IPS-20b (cell line): ENCODE measurements at regions not wholly inside any gene's neighbourhood (a gene's known extent, or its start where the extent isn't known, plus 50 kb on each side); places are given as distances from the start of the nearest gene placed in this dataset.

Experiments
- H3K27ac ChIP-seq: one replicate; pipeline ENCODE4 v1.5.1; 2013; ENCODE audit warnings: low read length
- H3K27me3 ChIP-seq: 2 replicates; pipeline ENCODE4 v1.6.1; 2013; ENCODE audit warnings: mild to moderate bottlenecking, low read length, inconsistent platforms; ENCODE audit not compliant: insufficient read depth
- H3K36me3 ChIP-seq: 2 replicates; pipeline ENCODE4 v1.6.1; 2013; ENCODE audit warnings: low read depth, mild to moderate bottlenecking, inconsistent platforms, low read length, moderate library complexity; ENCODE audit not compliant: insufficient read depth
- H3K4me1 ChIP-seq: 2 replicates; pipeline ENCODE4 v1.6.1; 2013; ENCODE audit warnings: mild to moderate bottlenecking, control low read depth, inconsistent platforms, low read length, moderate library complexity; ENCODE audit not compliant: insufficient read depth
- H3K4me3 ChIP-seq: 2 replicates; pipeline ENCODE4 v1.5.1; 2013; ENCODE audit warnings: mild to moderate bottlenecking, low read length, inconsistent platforms
- H3K9ac ChIP-seq: 2 replicates; pipeline ENCODE4 v1.6.1; 2013; ENCODE audit warnings: low read depth, mild to moderate bottlenecking, inconsistent platforms, low read length, moderate library complexity
- H3K9me3 ChIP-seq: 2 replicates; pipeline ENCODE4 v1.6.1; 2013; ENCODE audit warnings: mild to moderate bottlenecking, low read depth, low read length, inconsistent platforms; ENCODE audit not compliant: insufficient read depth

- Histone ChIP-seq H3K4me3 (no peak overlapping the region), H3K9ac (no peak overlapping the region), H3K9me3 (peaks cover 17% of the 10 kb centered on the region; the same call in 1 of the 2 replicates), H3K4me1 (no peaks in the 10 kb centered on the region), H3K27ac (no peak overlapping the region), H3K36me3 (peaks cover 10% of the 10 kb centered on the region; the same call in 1 of the 2 replicates), H3K27me3 (no peaks in the 10 kb centered on the region)
Measured at GRCh38 chr11:70494559-70495350, 96.4 kb downstream of the CTTN start.

- Histone ChIP-seq H3K4me1 (no peaks in the 10 kb centered on the region; the same call in 1 of the 2 replicates), H3K27me3 (no peaks in the 10 kb centered on the region), H3K4me3 (no peak overlapping the region), H3K9me3 (peaks cover 15% of the 10 kb centered on the region; the same call in 1 of the 2 replicates), H3K9ac (no peak overlapping the region), H3K27ac (no peak overlapping the region), H3K36me3 (peaks cover 10% of the 10 kb centered on the region; the same call in 1 of the 2 replicates)
Measured at GRCh38 chr11:70495351-70496310, 97.3 kb downstream of the CTTN start.

- peaks cover under 1% of the 10 kb centered on the region; the same call in 1 of the 2 replicates for H3K36me3 ChIP-seq
- H3K9me3 ChIP-seq = peaks cover 3% of the 10 kb centered on the region; the same call in 1 of the 2 replicates
Measured at GRCh38 chr11:70496591-70497535, 98.5 kb downstream of the CTTN start.

GRCh38 chr11:70497536-70498075 lies 99.3 kb downstream of the CTTN start:
- Histone ChIP-seq H3K36me3 (no peaks in the 10 kb centered on the region), H3K4me3 (no peak overlapping the region), H3K27ac (no peak overlapping the region), H3K9me3 (no peaks in the 10 kb centered on the region), H3K9ac (no peak overlapping the region), H3K4me1 (no peaks in the 10 kb centered on the region; the same call in 1 of the 2 replicates), H3K27me3 (no peaks in the 10 kb centered on the region)

More at GRCh38 chr11:70496591-70497535, 98.5 kb downstream of the CTTN start:
- Histone ChIP-seq H3K27me3 (no peaks in the 10 kb centered on the region), H3K4me1 (no peaks in the 10 kb centered on the region; the same call in 1 of the 2 replicates), H3K9ac (no peak overlapping the region), H3K4me3 (no peak overlapping the region), H3K27ac (no peak overlapping the region)

- Histone ChIP-seq H3K27me3 (no peaks in the 10 kb centered on the region), H3K9me3 (no peaks in the 10 kb centered on the region), H3K36me3 (no peaks in the 10 kb centered on the region), H3K4me3 (no peak overlapping the region), H3K9ac (no peak overlapping the region), H3K4me1 (no peaks in the 10 kb centered on the region; the same call in 1 of the 2 replicates), H3K27ac (no peak overlapping the region)
Measured at GRCh38 chr11:70498171-70498571, 99.8 kb downstream of the CTTN start.

GRCh38 chr11:70498976-70499801 lies 100.9 kb downstream of the CTTN start:
- no peak overlapping the region for H3K9ac ChIP-seq
- H3K4me1 ChIP-seq = no peaks in the 10 kb centered on the region; the same call in 1 of the 2 replicates
- H3K36me3 ChIP-seq = no peaks in the 10 kb centered on the region
- H3K27ac ChIP-seq = no peak overlapping the region
- H3K9me3 ChIP-seq = no peaks in the 10 kb centered on the region
- H3K4me3 ChIP-seq = no peak overlapping the region
- no peaks in the 10 kb centered on the region for H3K27me3 ChIP-seq

GRCh38 chr11:70500076-70500847 lies 101.9 kb downstream of the CTTN start:
- no peak overlapping the region for H3K4me3 ChIP-seq
- no peaks in the 10 kb centered on the region; the same call in 1 of the 2 replicates for H3K4me1 ChIP-seq
- no peaks in the 10 kb centered on the region for H3K36me3 ChIP-seq
- no peaks in the 10 kb centered on the region for H3K9me3 ChIP-seq
- H3K27ac ChIP-seq = no peak overlapping the region
- H3K9ac ChIP-seq = no peak overlapping the region
- H3K27me3 ChIP-seq = no peaks in the 10 kb centered on the region

GRCh38 chr11:70501051-70501901 lies 102.9 kb downstream of the CTTN start:
- Histone ChIP-seq H3K9me3 (no peaks in the 10 kb centered on the region), H3K27ac (no peak overlapping the region), H3K36me3 (no peaks in the 10 kb centered on the region), H3K4me3 (no peak overlapping the region), H3K9ac (no peak overlapping the region), H3K4me1 (no peaks in the 10 kb centered on the region; the same call in 1 of the 2 replicates), H3K27me3 (no peaks in the 10 kb centered on the region)

- Histone ChIP-seq H3K4me3 (no peak overlapping the region), H3K9ac (no peak overlapping the region), H3K27me3 (no peaks in the 10 kb centered on the region), H3K27ac (no peak overlapping the region), H3K9me3 (no peaks in the 10 kb centered on the region), H3K4me1 (no peaks in the 10 kb centered on the region; the same call in 1 of the 2 replicates), H3K36me3 (no peaks in the 10 kb centered on the region)
Measured at GRCh38 chr11:70501933-70502540, 103.7 kb downstream of the CTTN start.
